CD4-positive, alpha-beta T cell treated with Interleukin-4 for 4 hours (primary cell): ENCODE measurements at regions not wholly inside any gene's neighbourhood (a gene's known extent, or its start where the extent isn't known, plus 50 kb on each side); places are given as distances from the start of the nearest gene placed in this dataset.
"Not testable (repeated sequence)": the region's sequence is repeated elsewhere in the genome, so short reads cannot be mapped to it uniquely, and the experiment has no call there.

ENCODE experiments used
- DNase-seq: peaks from one replicate; pipeline ENCODE4 v3.0.0-alpha.2; 2020

GRCh38 chr6:16947375-16948015, 154.4 kb upstream of the STMND1 start:
- no peak for DNase-seq

- no peak for DNase-seq
These were observed 157.3 kb upstream of the STMND1 start for GRCh38 chr6:16944596-16944995.

- no peak for DNase-seq
These were observed 162.0 kb upstream of the STMND1 start for GRCh38 chr6:16939839-16940238.

- DNase-seq = no peak
These were observed 162.5 kb upstream of the STMND1 start for GRCh38 chr6:16939351-16939750.

GRCh38 chr6:16936893-16937292, 165.0 kb upstream of the STMND1 start:
- no peak for DNase-seq

GRCh38 chr6:16933961-16934360, 167.9 kb upstream of the STMND1 start:
- DNase-seq = no peak

GRCh38 chr6:16933532-16933931, 168.3 kb upstream of the STMND1 start:
- DNase-seq = no peak

DNA sequence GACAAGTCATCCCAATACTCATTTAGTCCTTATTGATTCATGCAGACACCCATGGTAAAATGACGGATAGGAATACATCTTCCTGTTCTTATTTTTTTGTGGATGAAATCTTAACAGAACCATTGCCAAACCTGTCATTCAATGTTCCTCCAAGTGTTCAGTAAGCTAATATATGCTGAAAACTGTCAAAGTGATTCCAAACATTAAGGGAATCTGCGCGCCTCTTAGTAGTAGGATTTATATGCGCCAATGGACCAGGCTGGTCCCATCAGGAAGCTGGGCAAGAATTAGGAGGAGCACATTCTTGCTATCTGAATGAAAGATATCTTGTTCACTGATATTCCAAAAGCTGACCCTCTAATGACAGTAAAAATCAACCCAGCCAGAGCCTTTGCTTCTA, 168.9 kb upstream of the STMND1 start:
- no peak for DNase-seq

DNA sequence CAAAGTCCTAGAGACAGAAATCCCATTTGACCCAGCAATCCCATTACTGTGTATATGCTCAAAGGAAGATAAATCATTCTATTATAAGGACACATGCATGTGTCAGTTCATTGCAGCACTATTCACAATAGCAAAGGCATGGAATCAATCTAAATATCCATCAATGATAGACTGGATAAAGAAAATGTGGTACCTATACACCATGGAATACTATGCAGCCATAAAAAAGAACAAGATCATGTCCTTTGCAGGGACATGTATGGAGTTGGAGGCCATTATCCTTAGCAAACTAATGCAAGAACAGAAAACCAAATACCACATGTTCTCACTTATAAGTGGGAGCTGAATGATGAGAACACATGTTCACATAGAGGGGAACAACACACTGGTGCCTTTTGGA, 169.8 kb upstream of the ATXN1 start:
- not testable (repeated sequence) for DNase-seq

DNA sequence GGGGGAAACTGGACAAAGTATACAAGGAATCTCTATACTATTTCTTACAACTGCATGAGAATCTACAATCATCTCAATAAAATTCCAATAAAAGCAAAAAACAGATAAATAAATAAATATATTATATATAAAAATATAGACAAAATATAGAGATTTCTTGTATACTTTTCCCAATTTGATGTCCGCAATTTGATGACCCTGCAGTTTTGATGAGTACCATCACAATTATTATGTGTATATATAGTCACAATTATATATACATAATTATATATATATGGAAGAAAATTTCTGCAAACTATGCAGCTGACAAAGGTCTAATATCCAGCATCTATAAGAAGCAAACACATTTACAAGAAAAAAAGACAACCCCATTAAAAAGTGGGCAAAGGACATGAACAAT, 169.2 kb upstream of the ATXN1 start:
- DNase-seq = no peak

DNA sequence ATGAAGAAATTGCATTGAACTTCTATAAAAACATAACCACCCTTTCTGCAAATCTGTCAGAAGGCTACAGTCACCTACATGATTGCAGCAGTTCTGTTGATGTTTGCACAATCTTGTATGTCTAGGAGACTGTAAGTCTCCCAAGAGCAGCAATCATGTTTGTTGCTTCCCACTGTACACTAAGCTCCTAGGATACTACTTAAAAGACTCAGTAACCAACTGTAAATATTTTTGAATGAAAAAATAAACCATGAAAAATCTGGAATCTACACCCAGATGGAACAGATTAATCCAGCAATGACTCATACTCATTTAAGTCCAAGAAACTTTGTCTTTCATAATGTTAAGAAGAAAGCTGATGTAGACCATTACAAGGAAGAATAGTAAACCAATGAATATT, 168.5 kb upstream of the ATXN1 start:
- DNase-seq = no peak

GRCh38 chr6:16928387-16928786, 167.1 kb upstream of the ATXN1 start:
- DNase-seq = no peak

DNA sequence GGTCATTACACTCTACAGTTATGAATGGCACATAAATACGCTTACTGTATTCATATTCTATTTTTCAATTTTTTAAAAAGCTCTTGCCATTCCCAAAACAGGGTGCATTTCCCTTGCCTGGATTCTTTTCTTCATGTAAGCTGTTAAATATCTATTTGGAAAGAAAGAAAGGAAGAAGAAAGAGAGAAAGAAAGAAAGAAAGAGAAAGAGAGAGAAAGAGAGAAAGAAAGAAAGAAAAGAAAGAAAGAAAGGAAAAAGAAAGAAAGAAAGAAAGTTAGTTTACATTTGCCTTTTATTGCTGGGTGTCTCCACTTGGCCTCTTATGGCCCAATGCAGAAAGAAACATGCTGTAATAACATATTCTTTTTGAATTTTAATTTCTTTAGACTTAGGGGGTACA, 165.9 kb upstream of the ATXN1 start:
- DNase-seq = no peak

- DNase-seq = no peak
These were observed 164.2 kb upstream of the ATXN1 start for GRCh38 chr6:16925461-16925860.

GRCh38 chr6:16922282-16922681, 161.0 kb upstream of the ATXN1 start:
- DNase-seq = no peak

GRCh38 chr6:16921399-16922110, 160.3 kb upstream of the ATXN1 start:
- DNase-seq = no peak

DNA sequence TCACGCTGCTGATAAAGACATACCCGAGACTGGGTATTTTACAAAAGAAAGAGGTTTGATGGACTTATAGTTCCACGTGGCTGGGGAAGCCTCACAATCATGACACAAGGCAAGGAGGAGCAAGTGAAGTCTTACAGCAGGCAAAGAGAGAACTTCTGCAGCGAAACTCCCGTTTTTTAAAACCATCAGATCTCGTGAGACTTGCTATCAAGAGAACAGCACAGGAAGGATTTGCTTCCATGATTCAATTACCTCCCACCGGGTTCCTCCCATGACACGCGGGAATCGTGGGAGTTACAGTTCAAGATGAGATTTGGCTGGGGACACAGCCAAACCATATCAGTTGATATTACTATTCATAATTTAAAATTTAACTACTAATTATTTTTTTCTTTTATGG, 157.3 kb upstream of the ATXN1 start:
- no peak for DNase-seq

DNA sequence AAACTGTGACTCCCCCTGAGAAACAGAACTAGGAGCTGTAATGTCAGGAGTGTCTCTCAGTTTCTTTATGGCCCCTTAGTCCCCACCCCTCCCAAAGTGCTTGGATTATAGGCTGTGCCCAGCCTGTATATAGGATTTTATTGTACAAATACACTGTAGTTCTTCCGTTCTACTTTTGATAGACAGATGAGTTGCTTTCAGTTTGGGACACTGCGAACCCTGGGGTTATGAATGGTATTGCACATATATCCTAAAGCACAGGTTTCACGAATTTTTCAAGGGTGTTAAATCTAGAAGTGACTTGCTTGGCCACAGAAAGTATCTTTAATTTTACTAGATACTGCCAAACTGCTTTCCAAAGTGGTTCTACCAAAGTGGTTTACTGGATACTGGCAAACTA, 152.9 kb upstream of the ATXN1 start:
- DNase-seq = no peak

- no peak for DNase-seq
These were observed 151.5 kb upstream of the ATXN1 start for GRCh38 chr6:16912756-16913155.

GRCh38 chr6:16911088-16911487, 149.8 kb upstream of the ATXN1 start:
- no peak for DNase-seq

DNA sequence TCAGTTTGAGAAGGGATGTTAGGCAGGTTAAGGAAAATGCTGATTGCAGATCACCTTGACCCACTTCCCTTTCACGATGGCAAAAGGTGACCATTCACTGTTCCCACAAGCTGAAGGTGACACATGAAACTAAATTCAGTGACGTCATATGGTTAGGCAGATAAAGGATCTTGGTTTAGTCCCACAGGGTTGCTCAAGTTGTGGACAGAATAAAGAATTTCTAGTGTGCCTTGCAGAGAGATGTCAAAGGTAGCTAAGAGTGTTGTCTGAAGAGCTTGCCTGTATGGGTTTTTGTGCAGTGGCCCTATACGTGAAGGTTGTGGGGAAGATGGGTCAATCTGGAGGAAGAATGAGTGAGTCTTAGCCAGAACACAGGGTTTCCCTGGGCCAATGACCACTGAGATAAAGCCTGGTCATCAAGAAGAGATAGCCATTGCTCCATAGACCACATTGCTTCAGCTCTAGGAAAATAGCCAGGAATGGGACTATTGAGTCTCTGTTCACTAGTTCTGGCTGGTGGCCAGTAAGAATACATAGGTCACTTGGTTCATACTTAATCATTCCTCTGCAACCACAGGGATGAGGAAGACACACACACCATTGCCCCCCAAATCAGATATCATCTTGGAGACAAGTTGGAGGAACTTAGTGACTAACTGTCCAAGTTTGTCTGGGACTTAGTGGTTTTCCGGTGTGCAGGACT, 148.5 kb upstream of the ATXN1 start:
- DNase-seq = no peak

GRCh38 chr6:16907991-16908390, 146.7 kb upstream of the ATXN1 start:
- DNase-seq = no peak

DNA sequence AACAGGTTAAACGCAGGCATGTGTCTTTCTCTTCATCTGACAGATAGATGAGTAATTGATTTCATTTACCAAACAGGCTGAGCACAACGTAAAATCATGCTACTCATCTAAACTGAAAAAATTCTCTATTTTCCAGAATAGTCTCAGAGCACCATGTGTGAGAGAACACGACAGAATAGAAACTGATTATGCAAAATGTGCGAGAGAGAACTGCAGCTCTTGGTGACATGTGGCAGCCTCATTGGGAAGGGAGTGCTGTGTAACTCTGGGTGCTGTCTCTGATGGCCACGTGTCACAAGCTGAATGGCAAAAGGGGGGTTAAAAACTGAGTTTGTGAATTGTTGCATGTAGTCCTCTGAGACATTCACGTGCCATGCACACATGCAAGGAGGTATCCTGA, 143.7 kb upstream of the ATXN1 start:
- DNase-seq = no peak

GRCh38 chr6:16903470-16903869, 142.2 kb upstream of the ATXN1 start:
- DNase-seq = no peak
